Adrenal gland (tissue), 9 donors: ENCODE measurements at regions not wholly inside any gene's neighbourhood (a gene's known extent, or its start where the extent isn't known, plus 50 kb on each side); places are given as distances from the start of the nearest gene placed in this dataset.

Experiments
- DNase-seq, 7 donors: peaks; one replicate each; pipeline ENCODE4 v3.0.0-alpha.2; 2019 to 2020
- H3K27ac ChIP-seq, 5 donors: fragments of 200-600 bp; sonication (generic) in 4 of 5; 1 replicate in 3 of 5; 2 replicates in 2 of 5; pipeline versions ENCODE4 v1.5.1 to v1.8.0; 2016 to 2020; ENCODE audit warnings: mild to moderate bottlenecking in 1 of 5
- H3K27me3 ChIP-seq: fragments of 200-600 bp; 2 replicates; pipeline ENCODE4 v1.8.0; 2021
- H3K36me3 ChIP-seq, 2 donors: fragments of 200-600 bp; replicated peaks in 1 of 2; 1 replicate in 1 of 2; 2 replicates in 1 of 2; pipeline versions ENCODE4 v1.5.1 to v1.8.0; 2018 to 2022
- H3K4me1 ChIP-seq, 2 donors: fragments of 200-600 bp; replicated peaks in 1 of 2; 1 replicate in 1 of 2; 2 replicates in 1 of 2; pipeline versions ENCODE4 v1.5.1 to v1.8.0; 2018 to 2021
- H3K4me3 ChIP-seq, 4 donors: fragments of 200-600 bp; sonication (generic) in 3 of 4; one replicate each; pipeline ENCODE4 v1.5.1; 2016 to 2018
- H3K9me3 ChIP-seq, 3 donors: fragments of 200-600 bp; sonication (generic) in 1 of 3; replicated peaks in 1 of 3; 1 replicate in 2 of 3; 2 replicates in 1 of 3; pipeline versions ENCODE4 v1.5.1 to v1.8.0; 2016 to 2021
- CTCF ChIP-seq, 6 experiments: fragments of 450-650 bp in 4 of 6; fragments of 200-600 bp in 2 of 6; sonication (generic) in 1 of 6; IDR thresholded peaks; 1 replicate in 5 of 6; 2 replicates in 1 of 6; pipeline versions ENCODE4 v1.5.1 to v1.8.0; 2016 to 2021; ENCODE audit warnings: antibody characterized with exemption in 6 of 6, mild to moderate bottlenecking in 2 of 6, moderate library complexity in 1 of 6
- POLR2A ChIP-seq, 2 donors: fragments of 450-650 bp; IDR thresholded peaks; one replicate each; pipeline ENCODE4 v1.6.1; 2017; ENCODE audit warnings: antibody characterized with exemption in 2 of 2, mild to moderate bottlenecking in 2 of 2, moderate library complexity in 1 of 2
- WGBS, 4 donors: extraction: QIAGEN DNeasy Blood & Tissue Kit in 2 of 4; methylation state at CpG; one replicate each; pipeline versions ENCODE4 v1.1.5 to v1.1.7; 2013 to 2017; 5-methylcytosine and 5-hydroxymethylcytosine counted together
- intact Hi-C, 2 donors: fragments of 100-400 bp; cut with DNase I; formaldehyde crosslinking; loops; one replicate each; pipeline versions ENCODE4 v1.14.1 to v1.15.0; 2022 to 2023
- donor health status: healthy with polysubstance abuse.
- donor health status: Bipolar disorder and iron deficiency.
- donor health status: DM: yes; HTN: yes; CAD: no.
- donor health status: DM: no; HTN: no; CAD: no.
- donor health status: DM: no; HTN: no; CAD: no.

GRCh38 chr17:73875346-73875745, 231.1 kb upstream of the SDK2 start:
- no peaks in the 10 kb centered on the region for H3K9me3 ChIP-seq
- no peak overlapping the region for H3K4me3 ChIP-seq
- no peaks in the 10 kb centered on the region for H3K36me3 ChIP-seq
- H3K27ac ChIP-seq, result no peak overlapping the region
- no peak for TF ChIP-seq CTCF (IDR thresholded peaks at IDR 0.05)
- no peak for TF ChIP-seq POLR2A (IDR thresholded peaks at IDR 0.05)
- no peak for DNase-seq
- no peaks in the 10 kb centered on the region for H3K4me1 ChIP-seq
- WGBS, 4 donors, result 43 to 56% (median 53%) methylated on average over 3 of the region's 3 CpGs
- no peaks in the 10 kb centered on the region for H3K27me3 ChIP-seq
- intact Hi-C loops, result no loop called here

GRCh38 chr17:73877962-73878361, 233.7 kb upstream of the SDK2 start:
- DNase-seq, result no peak
- H3K4me1 ChIP-seq, result no peaks in the 10 kb centered on the region
- no peaks in the 10 kb centered on the region for H3K27me3 ChIP-seq
- intact Hi-C loops, result no loop called here
- no peak overlapping the region for H3K4me3 ChIP-seq
- 78 to 85% (median 81%) methylated on average over 5 to 9 of the region's 9 CpGs for WGBS, 4 donors
- H3K9me3 ChIP-seq, result no peaks in the 10 kb centered on the region
- no peak overlapping the region for H3K27ac ChIP-seq
- H3K36me3 ChIP-seq, result no peaks in the 10 kb centered on the region
- TF ChIP-seq POLR2A (IDR thresholded peaks at IDR 0.05) (no peak), CTCF (IDR thresholded peaks at IDR 0.05) (no peak)

- TF ChIP-seq CTCF (IDR thresholded peaks at IDR 0.05) (no peak), POLR2A (IDR thresholded peaks at IDR 0.05) (no peak)
- Histone ChIP-seq H3K36me3 (no peaks in the 10 kb centered on the region), H3K4me3 (no peak overlapping the region), H3K4me1 (no peaks in the 10 kb centered on the region), H3K9me3 (no peaks in the 10 kb centered on the region), H3K27me3 (no peaks in the 10 kb centered on the region), H3K27ac (no peak overlapping the region)
- DNase-seq, result no peak
- intact Hi-C loops, result no loop called here
- WGBS, 4 donors, result 79 to 94% (median 88%) methylated on average over 6 to 14 of the region's 14 CpGs
Observed at GRCh38 chr17:73878923-73879322, 234.7 kb upstream of the SDK2 start.

- H3K4me3 ChIP-seq, result no peak overlapping the region
- H3K9me3 ChIP-seq, result no peaks in the 10 kb centered on the region
- TF ChIP-seq POLR2A (IDR thresholded peaks at IDR 0.05) (no peak), CTCF (IDR thresholded peaks at IDR 0.05) (no peak)
- 37 to 69% (median 61%) methylated on average over 4 to 5 of the region's 5 CpGs for WGBS, 4 donors
- H3K27me3 ChIP-seq, result no peaks in the 10 kb centered on the region
- H3K36me3 ChIP-seq, result no peaks in the 10 kb centered on the region
- no peaks in the 10 kb centered on the region for H3K4me1 ChIP-seq
- no peak for DNase-seq
- H3K27ac ChIP-seq, result no peak overlapping the region
- intact Hi-C loops, result no loop called here
Observed at GRCh38 chr17:73879987-73880386, 235.7 kb upstream of the SDK2 start.
